Astrocyte of the cerebellum (primary cell): ENCODE measurements at regions not wholly inside any gene's neighbourhood (a gene's known extent, or its start where the extent isn't known, plus 50 kb on each side); places are given as distances from the start of the nearest gene placed in this dataset.

Experiments used
- DNase-seq: peaks from one replicate; pipeline ENCODE4 v3.0.0-alpha.2; 2011; ENCODE audit warnings: low read depth
- H3K4me3 ChIP-seq: 2 replicates; pipeline ENCODE4 v1.5.1; 2011; ENCODE audit warnings: mild to moderate bottlenecking, low read depth, low read length, moderate library complexity
- in situ Hi-C: cut with HindIII; loops from 2 replicates; pipeline ENCODE4 v1.10.0; 2017; ENCODE audit warnings: low sequenced_read_pairs
- TF ChIP-seq, protein P1 (sequence below): IDR thresholded peaks from 2 replicates; pipeline ENCODE4 v1.5.1; 2012; ENCODE audit warnings: low read length, low read depth, moderate library complexity, mild to moderate bottlenecking; ENCODE audit errors: missing control alignments

- no peak overlapping the region for H3K4me3 ChIP-seq
- in situ Hi-C loops, result no loop called here
- TF ChIP-seq, protein P1, sequence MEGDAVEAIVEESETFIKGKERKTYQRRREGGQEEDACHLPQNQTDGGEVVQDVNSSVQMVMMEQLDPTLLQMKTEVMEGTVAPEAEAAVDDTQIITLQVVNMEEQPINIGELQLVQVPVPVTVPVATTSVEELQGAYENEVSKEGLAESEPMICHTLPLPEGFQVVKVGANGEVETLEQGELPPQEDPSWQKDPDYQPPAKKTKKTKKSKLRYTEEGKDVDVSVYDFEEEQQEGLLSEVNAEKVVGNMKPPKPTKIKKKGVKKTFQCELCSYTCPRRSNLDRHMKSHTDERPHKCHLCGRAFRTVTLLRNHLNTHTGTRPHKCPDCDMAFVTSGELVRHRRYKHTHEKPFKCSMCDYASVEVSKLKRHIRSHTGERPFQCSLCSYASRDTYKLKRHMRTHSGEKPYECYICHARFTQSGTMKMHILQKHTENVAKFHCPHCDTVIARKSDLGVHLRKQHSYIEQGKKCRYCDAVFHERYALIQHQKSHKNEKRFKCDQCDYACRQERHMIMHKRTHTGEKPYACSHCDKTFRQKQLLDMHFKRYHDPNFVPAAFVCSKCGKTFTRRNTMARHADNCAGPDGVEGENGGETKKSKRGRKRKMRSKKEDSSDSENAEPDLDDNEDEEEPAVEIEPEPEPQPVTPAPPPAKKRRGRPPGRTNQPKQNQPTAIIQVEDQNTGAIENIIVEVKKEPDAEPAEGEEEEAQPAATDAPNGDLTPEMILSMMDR, result no peak
- no peak for DNase-seq
Measured at GRCh38 chrX:85444613-85445012, 65.1 kb upstream of the POF1B start.
